Loucy (cell line): ENCODE measurements at regions not wholly inside any gene's neighbourhood (a gene's known extent, or its start where the extent isn't known, plus 50 kb on each side); places are given as distances from the start of the nearest gene placed in this dataset.

Experiments
- H2AFZ ChIP-seq: fragments of 200-600 bp; sonication (generic); 2 replicates; pipeline ENCODE4 v1.6.0; 2016; ENCODE audit warnings: antibody characterized with exemption, mild to moderate bottlenecking, low read length, moderate library complexity
- H3F3A ChIP-seq: fragments of 200-600 bp; 2 replicates; pipeline ENCODE4 v1.6.0; 2016; ENCODE audit warnings: antibody characterized with exemption, low read depth, mild to moderate bottlenecking
- H3K27me3 ChIP-seq: fragments of 200-600 bp; sonication (generic); 2 replicates; pipeline ENCODE4 v1.6.1; 2014; ENCODE audit warnings: low read length, mild to moderate bottlenecking; ENCODE audit not compliant: insufficient read depth, poor library complexity, severe bottlenecking
- H3K36me3 ChIP-seq: fragments of 200-600 bp; sonication (generic); 2 replicates; pipeline ENCODE4 v1.6.1; 2016; ENCODE audit warnings: low read length; ENCODE audit not compliant: insufficient read depth
- H3K4me1 ChIP-seq: fragments of 200-600 bp; sonication (generic); 2 replicates; pipeline ENCODE4 v1.5.1; 2014; ENCODE audit warnings: low read length, mild to moderate bottlenecking; ENCODE audit not compliant: insufficient read depth, poor library complexity, severe bottlenecking
- H3K4me2 ChIP-seq: fragments of 200-600 bp; sonication (generic); 2 replicates; pipeline ENCODE4 v1.6.0; 2014; ENCODE audit warnings: antibody characterized with exemption, low read length, low read depth, mild to moderate bottlenecking; ENCODE audit not compliant: poor library complexity, severe bottlenecking
- H3K4me3 ChIP-seq: fragments of 200-600 bp; sonication (generic); 2 replicates; pipeline ENCODE4 v1.5.1; 2014; ENCODE audit warnings: low read length, mild to moderate bottlenecking, mixed read lengths; ENCODE audit not compliant: poor library complexity, severe bottlenecking
- H3K79me2 ChIP-seq: fragments of 200-600 bp; sonication (generic); 2 replicates; pipeline ENCODE4 v1.6.1; 2014; ENCODE audit warnings: low read length; ENCODE audit not compliant: insufficient read depth
- H3K9ac ChIP-seq: fragments of 200-600 bp; sonication (generic); 2 replicates; pipeline ENCODE4 v1.6.0; 2014; ENCODE audit warnings: mild to moderate bottlenecking, low read depth, low read length, moderate library complexity; ENCODE audit not compliant: poor library complexity, severe bottlenecking
- H3K9me2 ChIP-seq: fragments of 200-600 bp; sonication (generic); replicated peaks from 2 replicates; pipeline ENCODE4 v1.6.1; 2016; ENCODE audit warnings: low read depth, low read length, mixed read lengths
- H3K9me3 ChIP-seq: fragments of 200-600 bp; sonication (generic); 2 replicates; pipeline ENCODE4 v1.6.1; 2014; ENCODE audit warnings: mild to moderate bottlenecking, antibody characterized with exemption, low read length, low read depth; ENCODE audit not compliant: insufficient read depth
- H4K20me1 ChIP-seq: fragments of 200-600 bp; sonication (generic); 2 replicates; pipeline ENCODE4 v1.6.0; 2014; ENCODE audit warnings: antibody characterized with exemption, low read length, mild to moderate bottlenecking; ENCODE audit not compliant: insufficient read depth, poor library complexity, severe bottlenecking
- EZH2phosphoT487 ChIP-seq: fragments of 200-600 bp; IDR thresholded peaks from 2 replicates; pipeline ENCODE4 v1.6.1; 2018; ENCODE audit warnings: antibody characterized with exemption, mild to moderate bottlenecking, moderate library complexity, borderline replicate concordance
- TF ChIP-seq, protein P1 (sequence below): fragments of 200-600 bp; sonication (generic); conservative IDR thresholded peaks from 2 replicates; pipeline ENCODE4 v1.5.1; 2014; ENCODE audit warnings: mild to moderate bottlenecking, antibody characterized with exemption, low read length

DNA sequence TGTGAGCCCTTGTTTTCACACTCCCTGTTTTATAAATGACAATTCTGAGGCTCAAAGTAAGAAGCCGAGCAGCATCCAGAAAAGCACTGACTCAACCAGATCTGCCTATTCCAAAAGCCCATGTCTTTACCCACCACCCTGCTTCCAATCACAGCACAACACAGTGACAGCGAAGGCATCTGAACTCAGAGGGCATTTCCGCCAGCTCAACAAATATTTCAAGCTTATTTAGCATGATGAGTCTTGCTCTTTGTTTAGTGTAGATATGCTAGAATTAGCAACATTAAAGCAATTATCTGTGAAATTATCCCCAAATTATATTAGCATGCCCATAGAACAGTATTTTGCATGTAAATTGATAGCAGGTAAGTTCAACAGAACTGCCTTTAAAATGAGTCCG lies 359.1 kb upstream of the RAB6C start:
- Histone ChIP-seq H2AFZ (no peak overlapping the region), H3K9me2 (no peaks in the 10 kb centered on the region)

DNA sequence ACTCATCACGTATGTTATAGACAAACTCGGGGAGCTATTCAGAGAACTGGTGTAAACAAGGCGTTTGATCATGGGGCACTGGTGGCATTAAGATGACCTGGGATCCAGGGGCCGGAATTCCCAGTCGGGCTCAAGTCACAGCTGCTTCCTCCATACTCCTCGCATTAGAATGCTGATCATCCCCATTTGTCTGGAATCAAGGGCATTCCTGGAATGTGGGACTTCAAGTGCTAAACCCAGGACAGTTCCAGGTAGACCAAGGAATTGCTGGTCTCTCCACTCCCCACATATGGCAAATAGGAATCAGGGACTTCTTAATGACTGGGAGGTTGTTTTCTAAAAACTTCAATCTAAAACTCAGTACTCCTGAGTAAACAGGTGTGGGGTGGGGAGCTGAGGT lies 355.7 kb upstream of the RAB6C start:
- TF ChIP-seq, protein P1, sequence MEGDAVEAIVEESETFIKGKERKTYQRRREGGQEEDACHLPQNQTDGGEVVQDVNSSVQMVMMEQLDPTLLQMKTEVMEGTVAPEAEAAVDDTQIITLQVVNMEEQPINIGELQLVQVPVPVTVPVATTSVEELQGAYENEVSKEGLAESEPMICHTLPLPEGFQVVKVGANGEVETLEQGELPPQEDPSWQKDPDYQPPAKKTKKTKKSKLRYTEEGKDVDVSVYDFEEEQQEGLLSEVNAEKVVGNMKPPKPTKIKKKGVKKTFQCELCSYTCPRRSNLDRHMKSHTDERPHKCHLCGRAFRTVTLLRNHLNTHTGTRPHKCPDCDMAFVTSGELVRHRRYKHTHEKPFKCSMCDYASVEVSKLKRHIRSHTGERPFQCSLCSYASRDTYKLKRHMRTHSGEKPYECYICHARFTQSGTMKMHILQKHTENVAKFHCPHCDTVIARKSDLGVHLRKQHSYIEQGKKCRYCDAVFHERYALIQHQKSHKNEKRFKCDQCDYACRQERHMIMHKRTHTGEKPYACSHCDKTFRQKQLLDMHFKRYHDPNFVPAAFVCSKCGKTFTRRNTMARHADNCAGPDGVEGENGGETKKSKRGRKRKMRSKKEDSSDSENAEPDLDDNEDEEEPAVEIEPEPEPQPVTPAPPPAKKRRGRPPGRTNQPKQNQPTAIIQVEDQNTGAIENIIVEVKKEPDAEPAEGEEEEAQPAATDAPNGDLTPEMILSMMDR = no peak
- no peak for TF ChIP-seq EZH2phosphoT487

More for the DNA sequence above, 359.1 kb upstream of the RAB6C start:
- H3K4me3 ChIP-seq = no peak overlapping the region
- no peaks in the 10 kb centered on the region for H3K79me2 ChIP-seq
- no peaks in the 10 kb centered on the region for H3K4me1 ChIP-seq
- no peaks in the 10 kb centered on the region for H3K36me3 ChIP-seq
- H3F3A ChIP-seq = no peaks in the 10 kb centered on the region
- H3K9me3 ChIP-seq = no peaks in the 10 kb centered on the region
- TF ChIP-seq EZH2phosphoT487 = no peak
- TF ChIP-seq, protein P1 = no peak
- no peaks in the 10 kb centered on the region for H3K27me3 ChIP-seq
- H4K20me1 ChIP-seq = no peaks in the 10 kb centered on the region
- H3K4me2 ChIP-seq = no peak overlapping the region
- no peak overlapping the region for H3K9ac ChIP-seq

DNA sequence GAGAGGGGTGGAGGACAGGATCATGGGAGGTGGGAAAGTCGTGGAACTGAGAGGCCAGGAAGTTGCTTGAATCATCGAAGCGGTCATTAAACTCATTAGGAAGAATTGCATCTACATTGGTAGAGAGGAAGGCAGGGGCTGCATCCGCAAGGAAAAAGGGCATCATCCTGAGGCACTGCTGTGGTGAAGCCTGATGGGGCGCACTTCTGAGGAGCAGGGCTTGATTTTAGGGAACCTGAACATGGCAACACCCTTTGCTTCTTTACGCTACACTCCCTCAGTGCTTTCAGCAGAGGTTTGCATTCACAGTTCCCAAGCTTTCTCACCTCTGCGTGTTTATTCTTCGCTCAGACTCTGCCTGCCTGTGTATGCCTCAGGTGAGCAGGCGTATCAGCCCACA lies 352.0 kb upstream of the RAB6C start:
- Histone ChIP-seq H4K20me1 (no peaks in the 10 kb centered on the region), H3K9me3 (no peaks in the 10 kb centered on the region), H3K9me2 (no peaks in the 10 kb centered on the region), H3K4me3 (no peak overlapping the region), H3K27me3 (no peaks in the 10 kb centered on the region), H3K36me3 (no peaks in the 10 kb centered on the region), H3K4me1 (no peaks in the 10 kb centered on the region), H3K79me2 (no peaks in the 10 kb centered on the region), H3F3A (no peaks in the 10 kb centered on the region), H3K9ac (no peak overlapping the region), H2AFZ (no peak overlapping the region), H3K4me2 (no peak overlapping the region)
- no peak for TF ChIP-seq EZH2phosphoT487
- TF ChIP-seq, protein P1 = no peak

More for the DNA sequence above, 355.7 kb upstream of the RAB6C start:
- Histone ChIP-seq H3F3A (no peaks in the 10 kb centered on the region), H3K4me1 (no peaks in the 10 kb centered on the region), H3K27me3 (no peaks in the 10 kb centered on the region), H3K9me2 (no peaks in the 10 kb centered on the region), H2AFZ (no peak overlapping the region), H3K9me3 (no peaks in the 10 kb centered on the region), H3K9ac (no peak overlapping the region), H4K20me1 (no peaks in the 10 kb centered on the region), H3K79me2 (no peaks in the 10 kb centered on the region), H3K36me3 (no peaks in the 10 kb centered on the region), H3K4me3 (no peak overlapping the region), H3K4me2 (no peak overlapping the region)
